ENCODE measurements at regions not wholly inside any gene's neighbourhood (a gene's known extent, or its start where the extent isn't known, plus 50 kb on each side); places are given as distances from the start of the nearest gene placed in this dataset.
A peak's percentile ranks its signal among the peaks of the same experiment; 100 is the strongest.

DNA sequence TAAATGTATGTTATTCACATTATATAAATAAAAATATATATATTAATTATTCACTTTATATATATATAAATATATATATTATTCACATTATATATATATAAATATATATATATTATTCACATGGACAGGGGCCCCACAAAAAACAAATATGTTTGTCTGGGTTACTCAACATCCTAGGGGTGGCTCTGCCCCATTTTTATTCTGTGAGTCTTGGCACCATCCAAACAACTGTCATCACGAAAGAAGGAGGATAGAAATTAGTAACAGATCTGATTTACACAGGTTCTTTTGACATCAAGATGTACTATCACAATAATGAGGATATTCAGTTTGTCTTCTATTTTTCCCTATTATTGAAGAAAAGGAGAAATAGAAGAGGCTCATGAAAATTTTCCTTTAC, 187.3 kb downstream of the GPX5 start:
- Histone ChIP-seq H3K9me3 (ENCODE audit: control insufficient read depth, low read depth, low read length) (no peaks in the 10 kb centered on the region), H3K4me3 (ENCODE audit: low read length) (no peak overlapping the region), H3K36me3 (ENCODE audit: control insufficient read depth, low read depth, low read length) (no peaks in the 10 kb centered on the region), H3K27ac (ENCODE audit: low read length) (no peak overlapping the region), H3K4me1 (ENCODE audit: control insufficient read depth, low read depth, low read length) (no peaks in the 10 kb centered on the region), H3K9ac (ENCODE audit: low read length) (no peak overlapping the region), H3K27me3 (ENCODE audit: control insufficient read depth, insufficient read depth, low read length) (no peaks in the 10 kb centered on the region)

DNA sequence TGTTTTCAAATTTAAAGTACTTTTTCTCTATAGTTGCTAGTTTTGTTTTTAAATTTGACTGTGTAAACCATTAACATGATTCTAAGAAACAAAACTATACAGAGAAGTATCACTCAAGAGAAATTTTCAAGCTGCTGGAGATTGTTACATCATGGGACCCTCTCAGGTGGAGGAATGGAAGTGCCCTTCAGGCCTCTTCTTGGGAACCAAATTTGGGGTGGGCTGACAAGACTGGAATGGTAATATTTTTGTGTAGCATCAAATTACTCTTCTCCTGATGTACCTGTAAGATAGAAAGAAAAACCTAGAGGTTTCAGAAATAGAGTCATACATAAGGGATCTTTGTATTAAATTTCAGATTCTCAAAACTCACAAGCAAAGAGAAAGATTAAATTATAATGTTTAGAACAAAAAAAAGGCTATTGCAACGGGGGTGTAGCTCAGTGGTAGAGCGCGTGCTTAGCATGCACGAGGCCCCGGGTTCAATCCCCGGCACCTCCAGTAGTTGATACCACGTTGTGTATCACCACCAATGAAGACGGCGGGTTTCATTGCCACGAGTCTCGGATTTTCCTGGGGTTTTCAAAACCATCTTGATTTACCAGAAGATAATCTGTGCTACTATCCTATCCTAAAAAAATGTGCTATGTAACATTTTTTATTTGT, 193.7 kb downstream of the GPX5 start:
- no peak overlapping the region for H3K4me3 ChIP-seq (ENCODE audit: low read length)
- H3K4me1 ChIP-seq (ENCODE audit: control insufficient read depth, low read depth, low read length) = no peaks in the 10 kb centered on the region
- no peak overlapping the region for H3K9ac ChIP-seq (ENCODE audit: low read length)
- no peaks in the 10 kb centered on the region for H3K36me3 ChIP-seq (ENCODE audit: control insufficient read depth, low read depth, low read length)
- no peak overlapping the region for H3K27ac ChIP-seq (ENCODE audit: low read length)
- no peaks in the 10 kb centered on the region for H3K9me3 ChIP-seq (ENCODE audit: control insufficient read depth, low read depth, low read length)
- H3K27me3 ChIP-seq (ENCODE audit: control insufficient read depth, insufficient read depth, low read length) = no peaks in the 10 kb centered on the region

DNA sequence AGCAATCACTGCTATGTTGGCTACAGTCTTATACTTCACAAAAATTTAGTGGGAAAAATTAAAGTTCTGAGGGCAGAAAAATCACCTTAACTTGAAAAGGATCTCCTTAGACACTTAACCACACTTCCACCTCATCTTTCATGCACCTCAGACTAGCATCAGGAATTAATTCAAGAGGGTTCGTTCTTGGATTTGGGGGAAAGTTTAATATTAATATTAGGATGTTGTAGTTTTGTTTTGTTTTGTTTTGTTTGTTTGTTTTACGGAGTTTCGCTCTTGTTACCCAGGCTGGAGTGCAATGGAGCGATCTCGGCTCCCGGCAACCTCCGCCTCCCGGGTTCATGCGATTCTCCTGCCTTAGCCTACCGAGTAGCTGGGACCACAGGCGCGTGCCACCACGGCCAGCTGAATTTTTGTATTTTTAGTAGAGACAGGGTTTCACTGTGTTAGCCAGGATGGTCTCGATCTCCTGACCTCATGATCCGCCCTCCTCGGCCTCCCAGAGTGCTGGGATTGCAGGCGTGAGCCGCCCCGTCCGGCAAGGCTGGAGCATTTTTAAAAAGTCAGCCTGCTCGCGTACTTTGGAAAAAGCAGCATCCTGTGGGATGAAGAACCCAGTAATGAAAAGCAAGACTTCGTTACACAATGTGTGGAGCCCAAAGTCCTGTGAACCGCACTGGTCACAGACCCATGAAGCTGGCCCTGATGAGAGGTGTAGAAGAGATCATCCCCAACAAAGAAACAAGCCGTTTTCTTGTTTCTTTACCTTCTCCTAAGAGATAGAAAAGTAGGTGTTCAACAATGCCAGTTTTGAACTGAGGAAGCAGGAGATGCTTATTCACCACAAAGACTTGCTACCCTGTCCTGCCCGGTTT, 194.9 kb downstream of the GPX5 start:
- no peak overlapping the region for H3K27ac ChIP-seq (ENCODE audit: low read length)
- no peak overlapping the region for H3K4me3 ChIP-seq (ENCODE audit: low read length)
- no peaks in the 10 kb centered on the region for H3K27me3 ChIP-seq (ENCODE audit: control insufficient read depth, insufficient read depth, low read length)
- H3K9ac ChIP-seq (ENCODE audit: low read length) = no peak overlapping the region
- no peaks in the 10 kb centered on the region for H3K9me3 ChIP-seq (ENCODE audit: control insufficient read depth, low read depth, low read length)
- no peaks in the 10 kb centered on the region for H3K36me3 ChIP-seq (ENCODE audit: control insufficient read depth, low read depth, low read length)
- no peaks in the 10 kb centered on the region for H3K4me1 ChIP-seq (ENCODE audit: control insufficient read depth, low read depth, low read length)

DNA sequence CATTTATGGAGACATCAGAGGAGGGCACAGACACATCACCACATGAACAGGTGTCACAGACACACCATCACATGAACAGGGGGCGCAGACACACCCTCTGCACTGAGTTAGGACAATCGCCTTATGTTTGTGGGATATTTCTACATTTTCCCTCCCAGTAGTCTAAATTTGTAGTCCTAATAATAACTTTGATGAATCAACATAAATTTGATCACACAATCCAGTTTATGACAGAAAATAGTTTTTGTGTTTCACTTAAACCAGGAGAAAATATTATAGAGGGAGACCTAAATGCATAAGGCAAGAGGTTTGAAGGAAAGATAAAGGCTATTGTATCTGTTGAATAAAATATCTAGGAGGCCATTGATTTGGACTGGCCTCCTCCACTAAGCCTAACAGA, 195.7 kb downstream of the GPX5 start:
- Histone ChIP-seq H3K4me1 (ENCODE audit: control insufficient read depth, low read depth, low read length) (no peaks in the 10 kb centered on the region), H3K9me3 (ENCODE audit: control insufficient read depth, low read depth, low read length) (no peaks in the 10 kb centered on the region), H3K36me3 (ENCODE audit: control insufficient read depth, low read depth, low read length) (no peaks in the 10 kb centered on the region), H3K4me3 (ENCODE audit: low read length) (no peak overlapping the region), H3K27me3 (ENCODE audit: control insufficient read depth, insufficient read depth, low read length) (no peaks in the 10 kb centered on the region), H3K9ac (ENCODE audit: low read length) (no peak overlapping the region), H3K27ac (ENCODE audit: low read length) (no peak overlapping the region)

DNA sequence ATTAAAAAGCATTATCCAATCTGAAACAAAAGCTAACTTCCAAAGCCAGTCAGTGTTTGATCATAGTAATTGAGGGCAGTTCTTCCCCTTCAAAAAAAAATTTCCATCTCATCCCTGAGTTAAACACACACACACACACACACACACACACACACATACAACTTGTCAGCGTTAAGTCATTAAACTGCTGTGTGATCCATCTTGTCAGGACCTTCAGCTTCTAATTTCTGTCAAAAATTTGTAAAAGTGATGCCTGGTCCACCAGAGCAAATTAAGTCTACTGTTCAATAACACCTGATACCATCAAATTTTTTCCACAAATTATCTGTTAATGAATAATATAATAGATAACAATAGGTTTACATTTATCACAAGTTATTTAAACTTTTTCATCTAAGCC, 198.7 kb downstream of the GPX5 start:
- Histone ChIP-seq H3K9me3 (ENCODE audit: control insufficient read depth, low read depth, low read length) (no peaks in the 10 kb centered on the region), H3K27ac (ENCODE audit: low read length) (no peak overlapping the region), H3K9ac (ENCODE audit: low read length) (no peak overlapping the region), H3K27me3 (ENCODE audit: control insufficient read depth, insufficient read depth, low read length) (peaks cover 10% of the 10 kb centered on the region), H3K4me1 (ENCODE audit: control insufficient read depth, low read depth, low read length) (no peaks in the 10 kb centered on the region), H3K4me3 (ENCODE audit: low read length) (no peak overlapping the region), H3K36me3 (ENCODE audit: control insufficient read depth, low read depth, low read length) (no peaks in the 10 kb centered on the region)

DNA sequence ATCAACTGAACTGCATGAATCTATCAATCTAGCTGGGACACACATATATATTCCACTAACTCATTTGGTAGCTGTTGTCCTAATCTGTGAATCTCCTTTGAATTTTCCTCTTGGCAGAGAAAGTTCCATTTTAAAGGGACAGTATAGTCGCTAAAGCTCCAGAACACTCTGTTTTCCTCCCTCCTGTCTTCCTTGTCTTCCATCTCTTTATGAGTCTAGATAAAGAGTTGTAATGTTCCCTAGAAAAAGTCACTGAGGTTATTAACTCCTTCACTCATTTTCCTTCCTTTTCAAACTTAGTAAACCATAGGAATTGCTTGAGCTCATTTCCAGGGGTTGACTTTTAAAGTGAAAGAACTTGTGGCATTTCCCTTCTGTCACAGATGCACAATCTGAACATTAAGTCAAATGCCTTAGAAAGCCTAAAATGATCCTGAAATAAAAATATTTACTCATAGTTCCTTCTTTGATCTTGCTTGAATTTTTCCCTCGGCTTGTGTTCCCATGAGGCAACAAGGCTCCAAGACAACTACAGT, 198.4 kb downstream of the TRIM27 start:
- H3K9ac ChIP-seq (ENCODE audit: low read length) = no peak overlapping the region
- H3K9me3 ChIP-seq (ENCODE audit: control insufficient read depth, low read depth, low read length) = no peaks in the 10 kb centered on the region
- H3K36me3 ChIP-seq (ENCODE audit: control insufficient read depth, low read depth, low read length) = no peaks in the 10 kb centered on the region

DNA sequence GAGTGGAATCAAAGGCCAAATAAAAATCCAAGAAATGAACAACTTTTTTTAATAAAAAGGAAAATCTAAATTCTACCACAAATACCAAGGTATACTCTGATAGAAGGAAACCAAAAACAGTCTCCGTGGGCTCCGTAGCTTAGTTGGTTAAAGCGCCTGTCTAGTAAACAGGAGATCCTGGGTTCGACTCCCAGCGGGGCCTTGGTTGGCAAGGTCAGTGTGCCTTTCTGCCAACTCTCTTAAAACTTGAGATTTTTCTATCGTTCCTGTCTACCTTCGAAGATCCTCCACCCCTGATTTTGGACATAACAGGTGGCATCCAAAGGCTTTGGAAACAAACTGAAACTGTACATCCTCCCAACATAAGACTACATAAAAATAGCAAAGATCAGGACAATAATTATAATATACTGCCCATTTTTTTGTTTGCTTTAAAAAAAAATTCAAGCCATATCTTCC, 197.9 kb downstream of the TRIM27 start:
- no peak overlapping the region for H3K27ac ChIP-seq (ENCODE audit: low read length)
- no peaks in the 10 kb centered on the region for H3K4me1 ChIP-seq (ENCODE audit: control insufficient read depth, low read depth, low read length)
- H3K4me3 ChIP-seq (ENCODE audit: low read length) = peak overlapping the region; percentile 14
- H3K9me3 ChIP-seq (ENCODE audit: control insufficient read depth, low read depth, low read length) = no peaks in the 10 kb centered on the region
- H3K27me3 ChIP-seq (ENCODE audit: control insufficient read depth, insufficient read depth, low read length) = peaks cover 25% of the 10 kb centered on the region
- H3K36me3 ChIP-seq (ENCODE audit: control insufficient read depth, low read depth, low read length) = no peaks in the 10 kb centered on the region
- H3K9ac ChIP-seq (ENCODE audit: low read length) = no peak overlapping the region

More for the DNA sequence above, 198.4 kb downstream of the TRIM27 start:
- Histone ChIP-seq H3K4me3 (ENCODE audit: low read length) (peak overlapping the region; percentile 14), H3K4me1 (ENCODE audit: control insufficient read depth, low read depth, low read length) (no peaks in the 10 kb centered on the region), H3K27me3 (ENCODE audit: control insufficient read depth, insufficient read depth, low read length) (peaks cover 19% of the 10 kb centered on the region), H3K27ac (ENCODE audit: low read length) (no peak overlapping the region)

DNA sequence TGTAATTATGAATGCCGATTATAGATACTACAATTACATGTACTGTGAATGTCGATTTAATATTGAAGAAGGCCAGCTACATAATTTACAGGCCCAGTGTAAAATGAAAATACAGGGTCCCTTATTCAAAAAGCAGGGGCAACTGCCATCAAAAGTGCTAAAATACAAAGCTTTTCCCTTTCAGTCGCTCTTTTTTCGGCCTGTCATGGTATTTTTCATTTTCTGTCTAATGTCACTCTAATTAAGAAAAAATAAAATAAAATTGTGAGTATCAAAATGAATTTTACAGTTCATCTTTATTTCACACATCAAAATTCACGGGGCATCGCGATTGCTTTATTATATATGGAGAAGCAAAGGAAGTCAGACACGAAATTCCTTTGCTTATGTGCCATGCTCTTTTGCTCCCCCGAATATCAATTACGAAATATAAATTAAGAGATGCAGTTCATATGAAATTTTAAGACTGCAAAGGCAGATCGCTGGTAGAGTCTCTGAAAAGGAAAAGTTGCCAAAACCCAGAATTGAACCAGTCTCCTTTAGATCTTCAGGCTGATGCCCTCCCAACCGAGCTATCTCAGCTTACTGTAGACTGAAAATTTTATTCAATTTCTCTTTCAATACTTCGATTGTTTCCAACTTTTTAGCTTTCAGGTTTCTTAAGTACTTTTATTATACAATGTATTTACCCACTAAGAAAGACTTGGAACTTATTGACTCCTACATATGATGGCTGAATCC, 197.0 kb downstream of the TRIM27 start:
- Histone ChIP-seq H3K27ac (ENCODE audit: low read length) (no peak overlapping the region), H3K4me3 (ENCODE audit: low read length) (no peak overlapping the region), H3K9ac (ENCODE audit: low read length) (no peak overlapping the region), H3K27me3 (ENCODE audit: control insufficient read depth, insufficient read depth, low read length) (peaks cover 33% of the 10 kb centered on the region), H3K9me3 (ENCODE audit: control insufficient read depth, low read depth, low read length) (no peaks in the 10 kb centered on the region), H3K36me3 (ENCODE audit: control insufficient read depth, low read depth, low read length) (no peaks in the 10 kb centered on the region), H3K4me1 (ENCODE audit: control insufficient read depth, low read depth, low read length) (no peaks in the 10 kb centered on the region)

DNA sequence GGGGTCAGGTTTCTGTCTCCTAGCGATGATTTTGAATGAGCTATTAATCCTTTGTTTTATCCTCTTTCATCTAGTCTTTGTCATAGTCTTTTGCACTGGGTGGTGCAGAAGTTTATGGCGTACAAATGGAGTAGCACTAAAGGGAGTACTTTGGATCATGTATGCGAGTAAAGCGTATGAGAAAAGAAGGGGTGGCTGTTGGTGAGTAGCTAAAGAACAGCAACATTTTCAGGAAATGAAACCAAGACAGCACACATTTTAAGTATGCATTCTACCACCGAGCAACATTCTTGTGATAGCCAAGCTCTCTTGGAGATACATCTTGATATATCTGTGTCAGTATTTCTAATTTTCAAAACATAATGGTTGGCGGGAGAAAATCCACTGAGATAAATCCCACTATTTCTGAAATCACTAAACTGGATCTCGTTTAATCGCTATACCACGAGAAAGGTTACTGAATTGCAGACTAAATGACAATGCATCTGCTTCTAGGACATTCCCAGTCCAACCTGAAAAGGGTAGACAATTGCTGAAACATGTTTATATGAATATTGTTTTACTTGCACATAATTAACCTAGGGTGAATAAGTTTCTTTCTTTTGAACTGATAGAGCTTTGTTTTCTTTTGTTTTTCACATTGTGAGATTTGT, 196.1 kb downstream of the TRIM27 start:
- H3K27me3 ChIP-seq (ENCODE audit: control insufficient read depth, insufficient read depth, low read length) = peaks cover 42% of the 10 kb centered on the region
- no peaks in the 10 kb centered on the region for H3K9me3 ChIP-seq (ENCODE audit: control insufficient read depth, low read depth, low read length)
- no peak overlapping the region for H3K4me3 ChIP-seq (ENCODE audit: low read length)
- H3K4me1 ChIP-seq (ENCODE audit: control insufficient read depth, low read depth, low read length) = no peaks in the 10 kb centered on the region
- H3K27ac ChIP-seq (ENCODE audit: low read length) = no peak overlapping the region
- no peak overlapping the region for H3K9ac ChIP-seq (ENCODE audit: low read length)
- H3K36me3 ChIP-seq (ENCODE audit: control insufficient read depth, low read depth, low read length) = no peaks in the 10 kb centered on the region

DNA sequence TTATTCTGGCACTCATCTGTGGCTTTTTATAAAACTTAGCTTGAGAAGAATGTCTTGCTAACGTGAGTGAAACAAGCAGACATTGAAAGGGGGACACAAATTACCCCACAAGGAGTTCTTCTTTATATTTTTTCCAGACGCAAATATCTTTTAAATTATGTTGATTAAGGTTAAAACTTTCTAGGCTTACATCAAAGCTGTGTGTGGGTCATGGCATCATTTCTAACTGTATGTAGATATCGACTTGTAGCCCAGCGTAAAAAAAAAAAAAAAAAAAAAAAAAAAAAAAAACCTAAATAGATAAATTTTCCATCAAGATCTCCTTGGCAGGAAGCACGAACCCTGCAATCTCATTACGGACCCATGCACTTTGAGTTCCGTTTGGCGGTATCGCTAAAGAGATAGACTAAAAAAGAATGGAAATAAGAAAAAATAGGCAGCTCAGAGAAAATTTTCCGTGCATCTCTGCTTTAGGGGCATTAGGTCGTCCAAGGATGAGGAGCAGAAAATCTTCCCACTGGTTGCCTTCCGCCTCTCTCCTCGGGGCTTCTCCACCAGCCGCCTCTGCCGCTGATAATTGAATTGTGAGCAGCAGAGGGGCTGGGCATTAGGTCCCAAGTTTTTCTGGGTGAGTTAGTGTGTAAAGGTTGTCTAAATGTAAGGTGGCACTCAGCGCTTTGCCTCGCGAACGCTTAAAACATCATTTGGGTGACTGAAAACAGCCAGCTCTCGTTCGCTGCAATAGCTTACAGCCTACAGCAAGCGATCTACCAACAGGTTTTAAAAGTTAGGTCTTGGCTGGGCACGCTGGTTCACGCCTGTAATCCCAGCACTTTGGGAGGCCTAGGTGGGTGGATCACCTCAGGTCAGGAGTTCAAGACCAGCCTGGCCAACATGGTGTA, 194.0 kb downstream of the TRIM27 start:
- peak overlapping the region; percentile 80 for H3K4me3 ChIP-seq (ENCODE audit: low read length)
- H3K9me3 ChIP-seq (ENCODE audit: control insufficient read depth, low read depth, low read length) = no peaks in the 10 kb centered on the region
- H3K9ac ChIP-seq (ENCODE audit: low read length) = peak overlapping the region; percentile 15
- H3K27ac ChIP-seq (ENCODE audit: low read length) = no peak overlapping the region
- no peaks in the 10 kb centered on the region for H3K36me3 ChIP-seq (ENCODE audit: control insufficient read depth, low read depth, low read length)
- H3K27me3 ChIP-seq (ENCODE audit: control insufficient read depth, insufficient read depth, low read length) = peaks cover 50% of the 10 kb centered on the region
- H3K4me1 ChIP-seq (ENCODE audit: control insufficient read depth, low read depth, low read length) = no peaks in the 10 kb centered on the region

Data from iPS-18a (cell line).